ENCODE measurements at regions not wholly inside any gene's neighbourhood (a gene's known extent, or its start where the extent isn't known, plus 50 kb on each side); places are given as distances from the start of the nearest gene placed in this dataset.

DNA sequence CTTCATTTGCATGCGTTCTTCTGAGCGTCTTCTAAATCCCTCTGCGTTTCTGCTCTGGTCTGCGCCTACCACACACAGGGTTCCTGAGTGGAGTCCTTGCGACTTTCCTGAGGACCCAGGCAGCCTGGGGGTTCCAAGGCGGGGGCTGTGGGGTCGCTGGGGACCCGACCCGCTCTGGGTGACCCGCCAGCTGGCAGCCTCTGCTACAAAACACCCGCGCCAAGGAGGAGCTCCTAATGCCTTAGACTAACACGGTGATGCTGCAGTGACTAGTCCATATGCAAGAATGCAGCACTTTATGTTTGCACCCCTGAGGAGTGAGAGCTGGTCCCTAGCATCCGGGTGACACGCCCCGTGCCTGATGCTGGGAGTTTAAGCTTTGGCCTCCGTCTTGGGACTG is 367.0 kb upstream of the POM121L12 start:
- Histone ChIP-seq H3K4me2 (no peak overlapping the region), H3K9me2 (ENCODE audit: insufficient read depth) (no peaks in the 10 kb centered on the region), H3K4me1 (replicated peaks; ENCODE audit: insufficient read depth) (no peaks in the 10 kb centered on the region), H3F3A (ENCODE audit: insufficient read depth, low read depth) (no peaks in the 10 kb centered on the region), H3K27ac (no peak overlapping the region), H3K79me2 (ENCODE audit: low read depth) (no peaks in the 10 kb centered on the region), H3K36me3 (ENCODE audit: low read depth) (no peaks in the 10 kb centered on the region), H3K4me3 (no peak overlapping the region), H3K27me3 (ENCODE audit: insufficient read depth, low read depth) (peaks cover 44% of the 10 kb centered on the region), H4K20me1 (ENCODE audit: insufficient read depth) (no peaks in the 10 kb centered on the region), H2AFZ (no peak overlapping the region), H3K9me3 (ENCODE audit: insufficient read depth, low read depth) (no peaks in the 10 kb centered on the region; the same call in 1 of the 2 replicates)
- POLR2A ChIA-PET (ENCODE audit: unreplicated experiment) = no interaction called here
- intact Hi-C loops (cut with micrococcal nuclease; ENCODE audit: unreplicated experiment) = no loop called here
- no TSS peak for BruUV-seq (replicated peaks)
- CTCF ChIA-PET = no interaction called here
- DNase-seq = peak in 1 of 2 experiments; percentile 25
- TF ChIP-seq EZH2 (IDR thresholded peaks at IDR 0.05; ENCODE audit: low read depth) (no peak), CTCF (conservative IDR thresholded peaks at IDR 0.05) (no peak)

GRCh38 chr7:52659178-52659577 is 376.3 kb upstream of the POM121L12 start:
- H3F3A ChIP-seq (ENCODE audit: insufficient read depth, low read depth) = no peaks in the 10 kb centered on the region
- H2AFZ ChIP-seq = no peak overlapping the region
- TF ChIP-seq EZH2 (IDR thresholded peaks at IDR 0.05; ENCODE audit: low read depth) (no peak), CTCF (conservative IDR thresholded peaks at IDR 0.05) (no peak)
- no peaks in the 10 kb centered on the region for H3K27me3 ChIP-seq (ENCODE audit: insufficient read depth, low read depth)
- BruUV-seq (replicated peaks) = no TSS peak
- no peaks in the 10 kb centered on the region for H3K9me3 ChIP-seq (ENCODE audit: insufficient read depth, low read depth)
- no peaks in the 10 kb centered on the region for H3K4me1 ChIP-seq (replicated peaks; ENCODE audit: insufficient read depth)
- H3K36me3 ChIP-seq (ENCODE audit: low read depth) = no peaks in the 10 kb centered on the region
- H4K20me1 ChIP-seq (ENCODE audit: insufficient read depth) = no peaks in the 10 kb centered on the region
- CTCF ChIA-PET = no interaction called here
- no peak for DNase-seq
- no peaks in the 10 kb centered on the region for H3K79me2 ChIP-seq (ENCODE audit: low read depth)
- 0 out of 2 replicates have a peak, but pooled peaks cover 3% of the 10 kb centered on the region for H3K9me2 ChIP-seq (ENCODE audit: insufficient read depth)
- intact Hi-C loops (cut with micrococcal nuclease; ENCODE audit: unreplicated experiment) = no loop called here
- POLR2A ChIA-PET (ENCODE audit: unreplicated experiment) = no interaction called here
- H3K4me3 ChIP-seq = no peak overlapping the region
- H3K4me2 ChIP-seq = no peak overlapping the region
- H3K27ac ChIP-seq = no peak overlapping the region

GRCh38 chr7:52656098-52656497 is 379.3 kb upstream of the POM121L12 start:
- Histone ChIP-seq H3K27me3 (ENCODE audit: insufficient read depth, low read depth) (no peaks in the 10 kb centered on the region), H3K79me2 (ENCODE audit: low read depth) (no peaks in the 10 kb centered on the region), H3K36me3 (ENCODE audit: low read depth) (no peaks in the 10 kb centered on the region), H4K20me1 (ENCODE audit: insufficient read depth) (0 out of 2 replicates have a peak, but pooled peaks cover 5% of the 10 kb centered on the region), H3K9me3 (ENCODE audit: insufficient read depth, low read depth) (no peaks in the 10 kb centered on the region), H3F3A (ENCODE audit: insufficient read depth, low read depth) (no peaks in the 10 kb centered on the region), H3K4me1 (replicated peaks; ENCODE audit: insufficient read depth) (no peaks in the 10 kb centered on the region), H2AFZ (no peak overlapping the region), H3K4me2 (no peak overlapping the region), H3K9me2 (ENCODE audit: insufficient read depth) (0 out of 2 replicates have a peak, but pooled peaks cover 3% of the 10 kb centered on the region), H3K4me3 (no peak overlapping the region), H3K27ac (no peak overlapping the region)
- BruUV-seq (replicated peaks) = no TSS peak
- CTCF ChIA-PET = no interaction called here
- no peak for DNase-seq
- POLR2A ChIA-PET (ENCODE audit: unreplicated experiment) = interaction anchor here (0.6 kb wide), 1 partner anchor 15 kb away, joined by 4 read pairs; no protein-coding TSS in a partner anchor
- no peak for TF ChIP-seq EZH2 (IDR thresholded peaks at IDR 0.05; ENCODE audit: low read depth)
- no peak for TF ChIP-seq CTCF (conservative IDR thresholded peaks at IDR 0.05)
- intact Hi-C loops (cut with micrococcal nuclease; ENCODE audit: unreplicated experiment) = no loop called here
